Renal pelvis (tissue), 1 donor: ENCODE measurements at regions not wholly inside any gene's neighbourhood (a gene's known extent, or its start where the extent isn't known, plus 50 kb on each side); places are given as distances from the start of the nearest gene placed in this dataset.

Experiments used
- DNase-seq: peaks from one replicate; pipeline ENCODE4 v3.0.0-alpha.2; 2013

GRCh38 chr11:107221748-107222285, 203.5 kb upstream of the GUCY1A2 start:
- no peak for DNase-seq

- DNase-seq: no peak
Observed at GRCh38 chr11:107218123-107219013, 200.1 kb upstream of the GUCY1A2 start.

- DNase-seq: no peak
Observed at GRCh38 chr11:107217444-107217843, 199.2 kb upstream of the GUCY1A2 start.

GRCh38 chr11:107215010-107215409, 196.7 kb upstream of the GUCY1A2 start:
- DNase-seq: peak; percentile 4

GRCh38 chr11:107203656-107204055, 185.4 kb upstream of the GUCY1A2 start:
- DNase-seq: no peak

GRCh38 chr11:107202241-107202640, 184.0 kb upstream of the GUCY1A2 start:
- no peak for DNase-seq

GRCh38 chr11:107198490-107199007, 180.3 kb upstream of the GUCY1A2 start:
- no peak for DNase-seq

GRCh38 chr11:107197932-107198331, 179.7 kb upstream of the GUCY1A2 start:
- DNase-seq: no peak

GRCh38 chr11:107196732-107197131, 178.5 kb upstream of the GUCY1A2 start:
- DNase-seq: no peak

GRCh38 chr11:107184986-107185385, 166.7 kb upstream of the GUCY1A2 start:
- no peak for DNase-seq

GRCh38 chr11:107183953-107184352, 165.7 kb upstream of the GUCY1A2 start:
- no peak for DNase-seq

GRCh38 chr11:107182978-107183377, 164.7 kb upstream of the GUCY1A2 start:
- DNase-seq: no peak

- no peak for DNase-seq
Observed at GRCh38 chr11:107180236-107180635, 162.0 kb upstream of the GUCY1A2 start.

GRCh38 chr11:107179829-107180228, 161.6 kb upstream of the GUCY1A2 start:
- no peak for DNase-seq

GRCh38 chr11:107177106-107177477, 158.8 kb upstream of the GUCY1A2 start:
- DNase-seq: no peak

GRCh38 chr11:107176148-107177105, 158.2 kb upstream of the GUCY1A2 start:
- no peak for DNase-seq

- DNase-seq: no peak
Observed at GRCh38 chr11:107174856-107175255, 156.6 kb upstream of the GUCY1A2 start.

- no peak for DNase-seq
Observed at GRCh38 chr11:107172996-107173395, 154.7 kb upstream of the GUCY1A2 start.

- no peak for DNase-seq
Observed at GRCh38 chr11:107157809-107158187, 139.5 kb upstream of the GUCY1A2 start.

GRCh38 chr11:107157146-107157808, 139.0 kb upstream of the GUCY1A2 start:
- no peak for DNase-seq

- no peak for DNase-seq
Observed at GRCh38 chr11:107151579-107151978, 133.3 kb upstream of the GUCY1A2 start.

GRCh38 chr11:107151158-107151557, 132.9 kb upstream of the GUCY1A2 start:
- no peak for DNase-seq
